NT2/D1 (cell line): ENCODE measurements at regions not wholly inside any gene's neighbourhood (a gene's known extent, or its start where the extent isn't known, plus 50 kb on each side); places are given as distances from the start of the nearest gene placed in this dataset.

Source experiments
- SUZ12 ChIP-seq: IDR thresholded peaks from 2 replicates; pipeline ENCODE4 v1.6.1; 2011; ENCODE audit not compliant: insufficient read length, insufficient read depth; ENCODE audit errors: extremely low read depth
- ZNF274 ChIP-seq: IDR thresholded peaks from 2 replicates; pipeline ENCODE4 v1.6.1; 2011; ENCODE audit warnings: mild to moderate bottlenecking, low read depth, low read length

DNA sequence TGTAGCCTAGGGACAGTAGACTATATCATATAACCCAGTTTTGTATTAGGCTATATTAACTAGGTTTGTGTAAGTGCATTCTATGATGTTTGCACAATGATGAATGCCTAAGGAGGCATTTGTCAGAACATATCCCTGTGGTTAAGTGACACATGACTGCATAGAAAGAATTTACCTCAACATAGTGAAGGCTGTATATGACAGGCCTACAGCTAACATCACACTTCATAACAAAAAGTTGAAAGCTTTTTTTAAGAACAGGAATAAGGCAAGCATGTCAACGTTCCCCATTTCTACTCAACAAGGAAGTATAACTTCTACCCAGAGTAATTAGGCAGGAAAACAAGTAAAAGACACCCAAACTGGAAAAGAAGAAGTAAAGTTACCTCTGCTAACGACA, 165.9 kb upstream of the NDST4 start:
- TF ChIP-seq ZNF274 = no peak
- no peak for TF ChIP-seq SUZ12
